SK-N-SH treated with all-trans-retinoic acid at 6 μM for 48 hours (cell line): ENCODE measurements at regions not wholly inside any gene's neighbourhood (a gene's known extent, or its start where the extent isn't known, plus 50 kb on each side); places are given as distances from the start of the nearest gene placed in this dataset.

Experiments used
- ESRRG ChIP-seq: fragments of 250-450 bp; sonication (Bioruptor Pico); IDR thresholded peaks from 2 replicates; pipeline ENCODE4 v1.6.1; 2021; ENCODE audit warnings: mild to moderate bottlenecking
- TF ChIP-seq, protein P1 (sequence below): fragments of 250-450 bp; sonication (Bioruptor Pico); IDR thresholded peaks from 2 replicates; pipeline ENCODE4 v1.5.1; 2021; ENCODE audit warnings: mild to moderate bottlenecking, moderate library complexity

DNA sequence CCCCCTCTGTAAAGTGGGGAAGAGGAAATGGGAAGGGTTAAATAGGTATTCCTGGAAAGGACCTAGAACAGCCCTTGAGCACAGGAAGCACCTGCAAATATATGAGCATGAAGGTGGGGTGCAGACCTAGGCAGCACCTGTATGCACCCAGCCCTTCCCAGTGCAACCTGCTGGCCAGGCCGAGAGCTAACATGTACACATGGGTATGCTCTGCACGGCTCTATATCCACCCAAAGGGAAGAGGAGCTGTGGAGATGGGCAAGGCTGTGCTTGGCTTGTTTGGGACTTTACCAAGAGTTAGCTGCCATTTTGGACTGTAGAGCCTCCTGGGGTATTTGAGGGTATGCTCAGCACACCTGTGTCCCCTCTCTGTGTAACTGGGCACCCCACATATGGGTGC, 171.2 kb downstream of the KLF13 start:
- no peak for TF ChIP-seq ESRRG (CRISPR knock-in tag)
- TF ChIP-seq, protein P1, sequence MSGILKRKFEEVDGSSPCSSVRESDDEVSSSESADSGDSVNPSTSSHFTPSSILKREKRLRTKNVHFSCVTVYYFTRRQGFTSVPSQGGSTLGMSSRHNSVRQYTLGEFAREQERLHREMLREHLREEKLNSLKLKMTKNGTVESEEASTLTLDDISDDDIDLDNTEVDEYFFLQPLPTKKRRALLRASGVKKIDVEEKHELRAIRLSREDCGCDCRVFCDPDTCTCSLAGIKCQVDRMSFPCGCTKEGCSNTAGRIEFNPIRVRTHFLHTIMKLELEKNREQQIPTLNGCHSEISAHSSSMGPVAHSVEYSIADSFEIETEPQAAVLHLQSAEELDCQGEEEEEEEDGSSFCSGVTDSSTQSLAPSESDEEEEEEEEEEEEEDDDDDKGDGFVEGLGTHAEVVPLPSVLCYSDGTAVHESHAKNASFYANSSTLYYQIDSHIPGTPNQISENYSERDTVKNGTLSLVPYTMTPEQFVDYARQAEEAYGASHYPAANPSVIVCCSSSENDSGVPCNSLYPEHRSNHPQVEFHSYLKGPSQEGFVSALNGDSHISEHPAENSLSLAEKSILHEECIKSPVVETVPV (CRISPR knock-in tag), result no peak
